Body of pancreas (tissue), 4 donors: ENCODE measurements at regions not wholly inside any gene's neighbourhood (a gene's known extent, or its start where the extent isn't known, plus 50 kb on each side); places are given as distances from the start of the nearest gene placed in this dataset.

Source experiments
- CTCF ChIP-seq, 7 experiments: fragments of 450-650 bp in 4 of 7; fragments of 200-600 bp in 3 of 7; sonication (generic) in 3 of 7; IDR thresholded peaks; one replicate each; pipeline ENCODE4 v1.5.1; 2016 to 2019; ENCODE audit warnings: antibody characterized with exemption in 7 of 7
- POLR2A ChIP-seq, 3 donors: fragments of 450-650 bp; IDR thresholded peaks; one replicate each; pipeline ENCODE4 v1.6.1; 2016; ENCODE audit warnings: antibody characterized with exemption in 3 of 3, mild to moderate bottlenecking in 2 of 3

- TF ChIP-seq CTCF (IDR thresholded peaks at IDR 0.05) = no peak
- TF ChIP-seq POLR2A (IDR thresholded peaks at IDR 0.05) = no peak
Observed at GRCh38 chr5:116898917-116899316, 324.3 kb upstream of the SEMA6A start.
